NCI-H446 (cell line): ENCODE measurements at regions not wholly inside any gene's neighbourhood (a gene's known extent, or its start where the extent isn't known, plus 50 kb on each side); places are given as distances from the start of the nearest gene placed in this dataset.
"Not testable (repeated sequence)": the region's sequence is repeated elsewhere in the genome, so short reads cannot be mapped to it uniquely, and the experiment has no call there.

Source experiments
- DNase-seq, 2 experiments: peaks; one replicate each; lab custom pipeline; 2025; lab: John Stamatoyannopoulos, UW

DNA sequence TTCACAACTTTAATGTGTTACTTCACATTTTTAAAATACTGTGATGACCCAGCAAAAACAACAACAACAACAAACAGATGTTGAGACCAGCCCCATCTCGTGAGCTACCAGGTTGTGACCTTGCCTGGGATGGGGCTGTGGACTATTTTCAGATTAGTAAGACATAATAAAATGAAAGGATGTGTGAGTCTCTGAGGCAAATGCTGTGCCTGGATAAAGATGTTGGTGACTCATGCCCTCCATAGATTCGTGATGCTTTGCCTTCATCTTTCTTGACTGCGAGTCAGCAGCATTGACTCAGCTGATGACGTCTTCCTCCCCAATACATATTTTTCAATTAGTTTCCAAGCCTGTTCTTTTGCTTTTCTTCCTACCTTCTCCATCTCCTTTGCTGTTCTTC is 453.0 kb upstream of the CFAP20DC start:
- no peak for DNase-seq

DNA sequence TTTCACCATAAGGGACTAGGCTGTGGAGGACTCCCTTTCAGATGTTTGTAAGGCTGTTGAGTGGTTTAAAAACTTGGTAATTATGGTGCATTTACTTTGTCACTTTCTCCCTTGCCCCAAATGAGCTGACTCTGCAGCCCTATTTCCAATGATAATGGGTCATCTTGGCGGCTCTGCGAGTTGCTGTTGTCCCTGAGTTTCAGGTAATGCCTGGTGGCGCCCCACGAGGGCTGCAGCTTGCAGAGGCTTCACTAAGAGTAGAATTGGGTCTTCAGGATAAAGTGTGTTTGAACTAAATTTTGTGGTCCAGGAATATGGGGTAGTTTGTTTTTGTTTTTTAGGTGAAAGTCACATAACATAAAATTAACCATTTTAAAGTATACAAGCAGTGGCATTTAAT is 450.1 kb upstream of the CFAP20DC start:
- no peak for DNase-seq

- DNase-seq: no peak
These were observed 449.2 kb upstream of the CFAP20DC start for GRCh38 chr3:59499000-59499399.

DNA sequence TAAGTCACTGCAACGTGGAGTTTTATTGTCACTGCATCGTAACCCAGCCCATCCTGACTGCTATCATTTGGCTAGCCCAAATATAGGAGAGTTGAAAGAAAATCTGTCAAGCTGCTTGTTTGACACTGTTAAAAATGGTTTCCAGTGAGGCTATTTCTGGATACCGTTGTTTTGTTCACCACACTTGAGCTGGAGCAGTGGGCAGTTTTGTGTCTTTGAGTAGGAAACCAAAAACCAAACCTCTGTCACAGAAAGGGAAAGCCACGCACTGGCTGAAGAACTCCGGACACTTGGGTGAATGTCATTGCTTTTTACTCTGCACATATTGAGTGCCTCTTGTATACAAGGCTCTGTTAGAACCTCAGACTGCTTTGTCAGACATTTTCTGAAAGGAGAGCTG is 446.4 kb upstream of the CFAP20DC start:
- no peak for DNase-seq

DNA sequence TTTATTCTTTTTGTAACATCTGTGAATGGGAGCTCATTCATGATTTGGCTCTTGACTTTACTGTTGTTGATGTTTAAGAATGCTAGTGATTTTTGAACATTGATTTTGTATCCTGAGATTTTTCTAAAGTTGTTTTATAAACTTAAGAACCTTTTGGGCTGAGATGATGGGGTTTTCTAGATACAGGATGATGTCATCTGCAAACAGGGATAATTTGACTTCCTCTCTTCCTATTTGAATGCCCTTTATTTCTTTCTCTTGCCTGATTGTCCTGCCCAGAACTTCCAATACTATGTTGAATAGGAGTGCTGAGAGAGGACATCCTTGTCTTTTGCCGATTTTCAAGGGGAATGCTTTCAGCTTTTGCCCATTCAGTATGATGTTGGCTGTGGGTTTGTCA is 445.1 kb upstream of the CFAP20DC start:
- DNase-seq: not testable (repeated sequence)

GRCh38 chr3:59486520-59486919 is 436.7 kb upstream of the CFAP20DC start:
- no peak for DNase-seq

DNA sequence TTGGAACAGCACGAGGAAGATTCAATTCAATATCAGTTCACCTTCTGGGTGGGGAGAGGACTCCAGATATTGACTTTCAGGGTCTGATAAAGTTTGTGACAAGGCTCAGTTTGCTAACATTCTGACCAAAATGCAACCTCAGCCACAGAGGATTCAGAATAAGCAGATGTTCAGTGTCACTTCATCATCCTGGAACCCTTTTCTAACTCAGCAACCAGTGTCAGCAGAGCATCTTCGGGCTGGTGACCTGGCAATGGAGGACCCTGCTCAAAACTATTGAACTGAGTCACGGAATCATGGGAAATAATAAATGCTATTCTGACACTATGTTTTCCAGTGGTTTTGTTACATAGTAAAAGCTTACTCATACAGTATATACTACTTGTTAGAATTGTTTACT is 433.4 kb upstream of the CFAP20DC start:
- no peak for DNase-seq

GRCh38 chr3:59482684-59483083 is 432.9 kb upstream of the CFAP20DC start:
- no peak for DNase-seq

DNA sequence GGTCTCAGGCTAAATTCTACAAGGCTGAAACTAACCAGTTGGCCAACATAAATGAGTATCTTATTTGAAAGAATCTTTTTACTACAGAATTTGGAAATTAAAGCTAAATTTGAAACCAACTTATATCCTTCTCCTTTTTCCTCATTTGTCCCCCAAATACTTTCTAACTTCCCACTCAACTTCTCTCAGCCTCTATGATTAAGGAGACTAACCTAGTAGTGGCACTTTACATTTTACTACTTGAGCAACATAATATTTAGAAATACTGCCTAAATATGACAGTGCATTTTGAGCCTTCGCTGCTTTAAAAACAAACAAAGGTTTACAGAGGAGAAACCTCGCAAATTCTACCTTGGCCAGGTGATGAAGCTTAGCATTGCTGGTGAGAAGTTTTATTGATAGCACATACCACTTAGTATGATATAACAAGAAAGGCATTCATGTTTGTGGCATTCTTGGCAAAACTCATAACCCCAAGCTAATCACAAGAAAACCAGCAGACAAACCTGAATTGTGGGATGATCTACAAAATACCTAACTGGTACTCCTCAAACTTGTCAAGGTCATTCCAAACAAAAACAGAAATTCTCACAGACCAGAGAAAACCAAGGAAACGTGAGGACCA is 432.1 kb upstream of the CFAP20DC start:
- no peak for DNase-seq

DNA sequence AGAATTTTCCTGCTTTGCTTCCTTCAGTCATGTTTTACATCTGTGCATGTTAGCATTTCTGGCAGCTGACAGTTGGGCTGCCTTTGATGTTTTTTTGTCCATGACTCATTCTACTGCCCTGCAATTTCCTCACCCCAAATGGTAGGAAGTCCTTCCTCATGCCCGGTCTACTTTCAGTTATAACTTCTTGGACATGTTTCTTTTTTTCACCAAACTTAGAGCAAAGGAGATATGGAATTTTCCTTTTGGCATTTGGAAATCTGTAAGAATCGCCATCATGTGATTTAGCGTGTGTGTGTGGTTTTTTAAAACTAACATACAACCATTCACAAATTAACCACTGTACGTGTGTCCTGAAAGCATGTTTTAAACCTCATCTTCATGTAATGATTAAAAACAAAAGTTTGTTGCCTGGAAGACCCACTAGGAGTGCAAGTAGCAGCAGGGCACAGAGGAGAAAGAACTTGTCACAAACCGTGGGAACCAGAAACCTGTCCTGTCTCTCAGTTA is 430.7 kb upstream of the CFAP20DC start:
- DNase-seq: no peak

GRCh38 chr3:59473636-59474035 is 423.8 kb upstream of the CFAP20DC start:
- no peak for DNase-seq

GRCh38 chr3:59472541-59472940 is 422.7 kb upstream of the CFAP20DC start:
- DNase-seq: no peak

DNA sequence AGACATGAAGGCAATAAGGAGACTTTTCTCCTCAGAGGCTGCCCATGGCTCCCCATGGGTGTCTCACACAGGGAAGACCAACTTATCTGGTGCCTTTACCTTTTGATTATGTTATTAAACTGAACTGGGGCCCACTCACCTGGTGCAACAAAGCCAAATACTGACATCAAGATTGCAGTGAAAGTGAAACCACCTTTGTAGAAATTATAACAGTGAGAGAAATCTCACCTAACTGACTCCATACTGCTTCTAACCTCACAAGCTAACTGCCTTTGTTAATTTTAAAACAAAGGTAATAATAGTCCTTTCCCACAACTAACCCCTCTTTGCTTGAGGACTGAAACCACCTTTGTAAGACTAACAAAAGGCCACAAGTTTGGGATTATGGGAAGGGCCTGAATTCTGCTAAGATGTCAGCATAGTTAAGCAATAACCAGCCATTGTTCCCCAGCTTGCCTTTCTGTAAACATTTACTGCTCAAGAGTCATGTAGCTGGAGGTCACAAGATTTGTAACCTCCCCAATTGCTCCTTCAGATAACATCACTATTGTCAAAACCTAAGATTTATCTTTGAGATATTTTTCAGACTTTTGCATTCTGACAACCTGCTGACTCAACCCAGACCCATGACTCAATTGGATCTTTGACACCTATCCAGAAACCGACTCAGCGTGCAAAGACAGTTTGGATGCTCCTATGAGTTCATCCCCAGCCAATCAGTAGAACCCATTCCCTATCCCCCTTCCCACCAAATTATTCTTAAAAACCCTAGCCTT is 420.3 kb upstream of the CFAP20DC start:
- no peak for DNase-seq

- no peak for DNase-seq
These were observed 417.7 kb upstream of the CFAP20DC start for GRCh38 chr3:59467476-59467875.

- DNase-seq: no peak
These were observed 414.4 kb upstream of the CFAP20DC start for GRCh38 chr3:59464187-59464586.

GRCh38 chr3:59463253-59463652 is 413.4 kb upstream of the CFAP20DC start:
- no peak for DNase-seq

GRCh38 chr3:59460068-59460467 is 410.2 kb upstream of the CFAP20DC start:
- no peak for DNase-seq

- DNase-seq: no peak
These were observed 407.1 kb upstream of the CFAP20DC start for GRCh38 chr3:59456852-59457485.

DNA sequence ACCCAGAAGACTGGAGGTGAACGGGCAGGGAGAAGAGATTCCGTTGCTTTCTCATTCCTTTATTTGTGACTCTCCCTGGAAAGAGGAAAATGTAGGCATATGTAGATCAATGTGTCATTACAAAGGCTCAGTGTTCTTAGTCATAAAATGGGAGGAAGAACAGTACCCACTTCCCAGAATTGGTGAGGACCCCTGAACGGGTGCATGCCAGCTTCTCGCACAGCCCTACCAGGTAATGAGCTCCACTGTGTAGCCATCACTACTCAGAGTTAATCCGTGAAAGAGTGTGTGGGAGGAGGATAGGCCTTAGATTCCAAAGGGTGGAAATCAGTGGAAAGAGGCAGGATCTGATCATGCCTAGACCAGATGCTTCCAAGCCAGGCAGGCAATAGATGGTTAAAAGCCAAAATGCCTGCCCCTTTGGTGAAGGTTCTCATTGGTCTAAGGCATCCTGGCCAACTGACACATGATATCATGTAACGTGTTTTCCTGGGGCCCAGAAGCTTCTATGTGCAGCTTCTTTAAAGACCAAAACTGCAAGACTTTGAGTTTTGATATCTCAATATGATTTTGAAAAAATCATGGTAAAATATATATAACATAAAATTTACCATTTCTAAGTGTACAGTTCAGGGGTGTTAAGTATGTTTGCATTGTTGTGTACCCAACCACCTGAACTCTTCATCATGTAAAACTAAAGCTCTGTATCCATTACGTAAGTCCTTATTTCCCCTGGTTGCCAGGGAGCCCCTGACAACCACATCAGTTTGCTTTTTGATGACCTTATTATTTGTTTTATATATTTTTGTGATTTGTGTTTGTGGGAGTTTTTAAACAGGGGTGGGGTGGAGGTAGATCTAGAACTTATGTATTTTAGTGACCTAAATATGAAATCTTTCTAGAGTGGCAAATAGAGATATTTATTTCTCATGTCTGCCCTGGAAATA is 402.2 kb upstream of the CFAP20DC start:
- DNase-seq: no peak

DNA sequence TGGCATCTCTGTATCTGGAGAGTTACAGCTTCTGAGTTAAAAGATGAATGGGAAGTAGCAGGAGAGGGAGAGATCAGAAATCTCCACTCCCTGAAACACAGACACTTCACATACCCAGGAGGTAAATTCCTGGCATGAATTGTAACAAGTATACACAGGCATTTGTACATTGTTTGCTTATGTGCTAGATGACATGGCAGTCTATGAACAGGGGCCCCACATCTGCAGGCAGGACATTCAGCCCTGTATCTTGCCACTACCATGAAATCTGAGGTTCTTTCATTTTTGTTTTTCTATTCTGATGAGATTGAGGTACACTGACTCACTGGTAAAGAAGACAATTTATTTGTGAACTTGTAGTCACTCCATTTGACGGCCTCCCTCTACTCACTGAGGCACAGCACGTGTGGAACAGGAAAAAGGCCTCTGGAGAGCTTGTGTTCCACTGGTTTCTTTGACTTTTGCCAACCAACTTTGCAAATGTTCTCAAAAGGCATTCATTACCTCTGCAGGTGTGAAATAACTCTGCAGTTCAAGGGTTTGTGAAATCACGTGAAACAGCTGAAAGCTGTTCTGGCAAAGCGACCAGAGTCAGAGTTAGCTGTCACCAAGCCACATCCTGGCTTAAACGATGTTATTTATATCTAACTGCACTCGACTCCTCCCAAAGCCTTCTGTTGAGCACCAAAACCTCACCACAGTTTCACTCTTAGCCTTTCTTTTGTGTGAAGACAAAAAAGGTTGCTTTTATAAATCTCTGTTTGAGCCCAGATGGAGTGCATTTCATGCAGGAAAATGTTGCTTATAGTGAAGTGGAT is 401.3 kb upstream of the CFAP20DC start:
- no peak for DNase-seq

DNA sequence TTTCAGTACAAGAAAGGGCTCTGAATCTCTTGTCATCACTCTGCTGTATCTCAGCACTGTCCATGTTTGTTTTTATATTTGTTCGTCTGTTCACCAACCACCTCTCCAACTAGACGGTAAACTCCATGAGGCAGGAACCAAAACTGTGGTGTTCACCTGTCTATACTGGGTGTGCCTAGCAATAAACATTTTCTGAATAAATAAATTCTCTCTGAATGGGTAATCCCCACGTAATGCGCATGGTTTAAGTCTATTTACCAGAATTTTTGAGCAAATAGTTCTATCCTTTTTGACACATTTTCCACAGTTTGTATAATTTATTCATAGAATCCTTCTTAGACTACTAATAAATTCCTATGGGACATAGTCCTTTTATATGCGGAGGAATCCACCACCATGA is 400.6 kb upstream of the CFAP20DC start:
- DNase-seq: no peak
